ENCODE measurements at regions not wholly inside any gene's neighbourhood (a gene's known extent, or its start where the extent isn't known, plus 50 kb on each side); places are given as distances from the start of the nearest gene placed in this dataset.

DNA sequence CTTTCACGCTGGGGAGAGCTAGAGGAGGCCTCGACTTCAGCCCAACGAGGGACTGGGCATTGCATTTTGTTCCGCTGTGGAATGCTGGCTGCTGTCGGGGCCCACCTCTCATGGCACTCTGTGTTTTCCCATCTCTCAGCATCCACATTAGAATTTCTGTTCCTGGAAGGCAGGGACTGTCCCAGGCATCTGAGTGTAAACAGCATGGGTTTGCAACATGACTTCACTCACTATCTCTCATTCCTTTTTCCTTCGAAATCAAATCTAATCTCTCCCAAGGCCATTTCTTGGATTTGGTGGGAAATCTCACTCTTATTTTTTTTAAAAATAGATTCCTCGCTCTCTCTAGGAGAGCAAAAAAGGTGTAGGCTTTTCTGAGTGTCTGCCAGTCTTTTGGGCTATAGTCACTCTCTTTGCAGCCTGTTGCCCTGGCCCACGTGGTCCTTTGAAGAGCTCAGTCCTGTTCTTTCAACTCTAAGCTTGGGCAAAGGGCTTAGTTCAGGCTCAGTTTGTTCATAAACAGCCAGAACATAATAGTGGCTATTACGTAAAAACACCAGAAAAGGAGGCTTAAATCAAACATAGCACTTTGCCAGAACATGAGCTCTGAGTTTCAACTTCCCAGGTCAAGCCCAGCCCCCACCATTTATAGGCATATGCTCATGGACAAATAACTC lies 284.6 kb upstream of the ZFP64 start (continued):
- no peak for TF ChIP-seq HMGXB4 (CRISPR knock-in tag; IDR thresholded peaks at IDR 0.05)
- TF ChIP-seq, protein P1, sequence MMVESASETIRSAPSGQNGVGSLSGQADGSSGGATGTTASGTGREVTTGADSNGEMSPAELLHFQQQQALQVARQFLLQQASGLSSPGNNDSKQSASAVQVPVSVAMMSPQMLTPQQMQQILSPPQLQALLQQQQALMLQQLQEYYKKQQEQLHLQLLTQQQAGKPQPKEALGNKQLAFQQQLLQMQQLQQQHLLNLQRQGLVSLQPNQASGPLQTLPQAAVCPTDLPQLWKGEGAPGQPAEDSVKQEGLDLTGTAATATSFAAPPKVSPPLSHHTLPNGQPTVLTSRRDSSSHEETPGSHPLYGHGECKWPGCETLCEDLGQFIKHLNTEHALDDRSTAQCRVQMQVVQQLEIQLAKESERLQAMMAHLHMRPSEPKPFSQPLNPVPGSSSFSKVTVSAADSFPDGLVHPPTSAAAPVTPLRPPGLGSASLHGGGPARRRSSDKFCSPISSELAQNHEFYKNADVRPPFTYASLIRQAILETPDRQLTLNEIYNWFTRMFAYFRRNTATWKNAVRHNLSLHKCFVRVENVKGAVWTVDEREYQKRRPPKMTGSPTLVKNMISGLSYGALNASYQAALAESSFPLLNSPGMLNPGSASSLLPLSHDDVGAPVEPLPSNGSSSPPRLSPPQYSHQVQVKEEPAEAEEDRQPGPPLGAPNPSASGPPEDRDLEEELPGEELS (CRISPR knock-in tag; IDR thresholded peaks at IDR 0.05), result no peak
- TF ChIP-seq PRDM15 (CRISPR knock-in tag; IDR thresholded peaks at IDR 0.05), result no peak
- TF ChIP-seq ZNF396 (CRISPR knock-in tag; IDR thresholded peaks at IDR 0.05; ENCODE audit: borderline replicate concordance), result no peak
- TF ChIP-seq, protein P2, sequence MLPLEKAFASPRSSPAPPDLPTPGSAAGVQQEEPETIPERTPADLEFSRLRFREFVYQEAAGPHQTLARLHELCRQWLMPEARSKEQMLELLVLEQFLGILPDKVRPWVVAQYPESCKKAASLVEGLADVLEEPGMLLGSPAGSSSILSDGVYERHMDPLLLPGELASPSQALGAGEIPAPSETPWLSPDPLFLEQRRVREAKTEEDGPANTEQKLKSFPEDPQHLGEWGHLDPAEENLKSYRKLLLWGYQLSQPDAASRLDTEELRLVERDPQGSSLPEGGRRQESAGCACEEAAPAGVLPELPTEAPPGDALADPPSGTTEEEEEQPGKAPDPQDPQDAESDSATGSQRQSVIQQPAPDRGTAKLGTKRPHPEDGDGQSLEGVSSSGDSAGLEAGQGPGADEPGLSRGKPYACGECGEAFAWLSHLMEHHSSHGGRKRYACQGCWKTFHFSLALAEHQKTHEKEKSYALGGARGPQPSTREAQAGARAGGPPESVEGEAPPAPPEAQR (CRISPR knock-in tag; IDR thresholded peaks at IDR 0.05), result no peak

DNA sequence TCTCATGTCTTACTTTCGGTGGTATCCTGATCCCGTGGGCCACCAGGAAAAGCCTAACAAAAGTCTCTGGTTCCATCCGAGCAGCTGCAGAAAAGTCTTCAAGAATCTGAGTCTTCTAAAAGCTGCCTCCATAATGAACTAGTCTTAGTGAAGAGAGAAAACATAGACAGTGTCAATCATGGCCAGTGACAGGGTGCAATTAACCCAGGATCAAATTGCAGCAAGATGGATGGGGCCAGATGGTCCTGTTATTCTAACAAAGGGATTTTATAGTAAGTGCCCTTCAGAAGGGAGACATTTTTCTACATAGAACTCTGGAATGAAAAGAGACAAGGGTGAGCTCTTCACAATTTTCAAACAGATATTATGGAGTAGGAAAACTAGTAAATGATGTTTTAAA lies 281.6 kb upstream of the ZFP64 start:
- no peak for ATAC-seq
- H3K9me3 Mint-ChIP-seq, result no peaks in the 10 kb centered on the region
- no peaks in the 10 kb centered on the region for H3K4me1 Mint-ChIP-seq
- POLR2A ChIA-PET, result no interaction called here
- no peaks in the 10 kb centered on the region; the same call in 1 of the 2 replicates for H3K27me3 Mint-ChIP-seq (ENCODE audit: low read depth)
- no peak overlapping the region for H3K27ac Mint-ChIP-seq
- CTCF ChIA-PET, result no interaction called here
- DNase-seq (ENCODE audit: low spot score), result no peak
- TF ChIP-seq ZNF138 (CRISPR knock-in tag; conservative IDR thresholded peaks at IDR 0.05), result no peak
- TF ChIP-seq JAZF1 (CRISPR knock-in tag; IDR thresholded peaks at IDR 0.05), result no peak
- no peak for TF ChIP-seq ZNF121 (CRISPR knock-in tag; IDR thresholded peaks at IDR 0.05)
- TF ChIP-seq ZNF423 (CRISPR knock-in tag; IDR thresholded peaks at IDR 0.05), result no peak
- TF ChIP-seq GABPB1 (CRISPR knock-in tag; IDR thresholded peaks at IDR 0.05), result no peak
- TF ChIP-seq ZNF416 (CRISPR knock-in tag; IDR thresholded peaks at IDR 0.05), result no peak
- no peak for TF ChIP-seq FOXK1 (CRISPR knock-in tag; IDR thresholded peaks at IDR 0.05)
- no peak for TF ChIP-seq TP53 (CRISPR knock-in tag; IDR thresholded peaks at IDR 0.05)
- no peak overlapping the region for H3K4me3 Mint-ChIP-seq
- H3K36me3 Mint-ChIP-seq, result no peaks in the 10 kb centered on the region

GRCh38 chr20:52470561-52470960 lies 279.0 kb upstream of the ZFP64 start:
- no peak for ATAC-seq
- Mint-ChIP-seq H3K4me3 (no peak overlapping the region), H3K36me3 (no peaks in the 10 kb centered on the region), H3K27me3 (ENCODE audit: low read depth) (no peaks in the 10 kb centered on the region; the same call in 1 of the 2 replicates), H3K9me3 (no peaks in the 10 kb centered on the region), H3K4me1 (peaks cover 7% of the 10 kb centered on the region), H3K27ac (no peak overlapping the region)
- POLR2A ChIA-PET, result no interaction called here
- DNase-seq (ENCODE audit: low spot score), result no peak
- CTCF ChIA-PET, result no interaction called here
- TF ChIP-seq, protein P2 (CRISPR knock-in tag; IDR thresholded peaks at IDR 0.05), result no peak
- TF ChIP-seq NFE2L1 (CRISPR knock-in tag; IDR thresholded peaks at IDR 0.05), result no peak
- no peak for TF ChIP-seq SP1 (CRISPR knock-in tag; conservative IDR thresholded peaks at IDR 0.05)
- TF ChIP-seq ZNF263 (CRISPR knock-in tag; IDR thresholded peaks at IDR 0.05; ENCODE audit: low read depth), result no peak
- TF ChIP-seq CREM (CRISPR knock-in tag; IDR thresholded peaks at IDR 0.05), result no peak
- TF ChIP-seq IRF2 (CRISPR knock-in tag; IDR thresholded peaks at IDR 0.05; ENCODE audit: borderline replicate concordance, low read depth), result no peak
- no peak for TF ChIP-seq ZNF423 (CRISPR knock-in tag; IDR thresholded peaks at IDR 0.05)
- no peak for TF ChIP-seq SMAD4 (CRISPR knock-in tag; IDR thresholded peaks at IDR 0.05)
- TF ChIP-seq ZNF219 (CRISPR knock-in tag; IDR thresholded peaks at IDR 0.05; ENCODE audit: borderline replicate concordance), result no peak
- TF ChIP-seq MXD4 (CRISPR knock-in tag; IDR thresholded peaks at IDR 0.05; ENCODE audit: borderline replicate concordance), result no peak
- no peak for TF ChIP-seq NFATC4 (CRISPR knock-in tag; IDR thresholded peaks at IDR 0.05)
- TF ChIP-seq, protein P3, sequence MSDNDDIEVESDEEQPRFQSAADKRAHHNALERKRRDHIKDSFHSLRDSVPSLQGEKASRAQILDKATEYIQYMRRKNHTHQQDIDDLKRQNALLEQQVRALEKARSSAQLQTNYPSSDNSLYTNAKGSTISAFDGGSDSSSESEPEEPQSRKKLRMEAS (CRISPR knock-in tag; IDR thresholded peaks at IDR 0.05), result no peak

Measured in WTC11 (cell line).